HG03103 (cell line): ENCODE measurements at regions not wholly inside any gene's neighbourhood (a gene's known extent, or its start where the extent isn't known, plus 50 kb on each side); places are given as distances from the start of the nearest gene placed in this dataset.

ENCODE experiments used
- ATAC-seq: cut with Tn5 transposase; IDR thresholded peaks from one replicate; pipeline ENCODE4 v1.9.1; 2021; ENCODE audit warnings: low read depth; ENCODE audit not compliant: unreplicated experiment

GRCh38 chr2:2546046-2546445, 215.0 kb upstream of the MYT1L start:
- no peak for ATAC-seq

GRCh38 chr2:2542966-2543611, 212.0 kb upstream of the MYT1L start:
- no peak for ATAC-seq

DNA sequence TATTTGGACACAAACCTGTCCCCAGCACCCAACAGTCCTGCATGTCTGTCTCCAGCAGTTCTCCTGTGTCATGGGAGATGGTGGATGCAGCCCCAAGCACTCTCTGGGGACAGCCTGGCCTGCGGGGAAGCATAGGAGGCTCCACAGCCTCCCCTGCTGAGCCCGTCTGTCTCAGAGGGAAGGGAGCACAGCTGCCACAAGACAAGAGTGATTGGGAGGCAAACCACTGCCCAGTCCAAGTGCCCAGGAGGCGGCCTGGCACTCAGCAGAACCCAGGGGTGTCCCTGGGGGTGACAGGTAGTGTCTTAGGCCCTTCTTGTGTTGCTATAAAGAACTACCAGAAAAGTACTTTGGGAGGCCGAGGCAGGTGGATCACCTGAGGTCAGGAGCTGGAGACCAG, 211.2 kb upstream of the MYT1L start:
- no peak for ATAC-seq

DNA sequence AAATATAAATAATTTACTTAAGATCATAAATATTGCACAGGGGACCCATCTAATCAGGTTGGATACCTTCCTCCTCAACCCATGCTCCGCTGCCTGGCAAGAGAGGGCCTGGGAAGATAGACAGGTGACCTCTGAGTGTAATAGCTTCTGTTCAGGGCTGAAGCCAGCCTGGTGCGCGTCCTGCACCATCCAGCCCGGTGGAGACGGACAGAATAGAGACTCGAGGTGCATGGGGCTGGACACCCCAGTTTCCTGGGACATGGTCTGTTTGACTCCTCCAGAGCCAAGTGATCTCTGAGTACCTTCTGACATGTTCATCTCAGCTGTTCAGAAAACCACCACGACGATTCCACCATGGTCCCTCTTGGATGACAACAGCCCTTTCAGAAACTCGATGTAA, 209.3 kb upstream of the MYT1L start:
- ATAC-seq: no peak

- ATAC-seq: no peak
These were observed 205.5 kb upstream of the MYT1L start for GRCh38 chr2:2536416-2537056.

GRCh38 chr2:2530334-2530733, 199.3 kb upstream of the MYT1L start:
- no peak for ATAC-seq

- ATAC-seq: no peak
These were observed 197.8 kb upstream of the MYT1L start for GRCh38 chr2:2528846-2529245.

DNA sequence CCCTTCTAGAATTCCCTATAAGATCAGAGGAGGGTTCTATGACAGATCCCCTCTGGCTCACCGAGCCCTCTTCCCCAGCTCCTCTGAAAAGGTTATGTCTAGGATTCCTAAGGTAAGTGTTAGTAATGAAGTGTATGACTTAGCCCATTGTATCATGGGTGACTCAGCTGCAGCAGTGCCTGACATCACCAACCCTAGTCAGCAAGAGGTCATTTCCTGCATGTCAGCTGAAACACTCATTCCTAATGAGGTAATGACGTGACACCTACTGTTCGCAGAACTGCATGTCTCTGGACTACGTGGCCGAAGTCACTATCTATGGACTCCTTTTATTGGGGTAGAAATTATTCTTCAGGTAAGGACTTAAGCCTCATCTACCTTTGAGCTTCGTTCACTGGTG, 196.1 kb upstream of the MYT1L start:
- no peak for ATAC-seq

DNA sequence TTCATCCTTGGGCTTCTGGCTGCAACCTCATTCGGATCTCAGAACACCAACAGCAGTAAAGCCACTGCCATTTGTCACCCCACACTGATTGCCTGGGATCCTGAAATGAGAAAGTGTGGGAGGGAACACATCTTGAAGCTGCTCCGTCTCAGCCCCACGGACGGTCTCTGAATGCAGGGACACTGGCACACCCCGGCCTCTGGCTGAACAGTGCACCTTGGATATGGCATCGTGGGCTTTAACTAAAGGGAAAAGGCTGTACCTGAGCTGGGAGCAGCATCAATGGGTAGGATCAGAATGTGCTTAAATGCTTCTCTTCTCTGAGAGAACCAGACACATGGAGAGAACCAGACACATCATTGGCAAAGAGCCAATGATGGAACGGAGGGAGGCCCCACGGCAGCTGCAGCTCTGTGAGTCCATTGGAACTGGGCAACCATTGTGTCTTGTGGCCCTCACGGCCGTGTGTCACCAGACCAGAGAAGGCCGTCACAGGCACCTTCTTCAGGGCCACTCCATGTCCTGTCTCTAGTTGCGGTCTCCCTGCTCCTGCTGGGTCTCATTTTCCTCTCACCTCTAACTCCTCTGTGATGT, 193.4 kb upstream of the MYT1L start:
- no peak for ATAC-seq

GRCh38 chr2:2523461-2524347, 192.6 kb upstream of the MYT1L start:
- ATAC-seq: no peak

DNA sequence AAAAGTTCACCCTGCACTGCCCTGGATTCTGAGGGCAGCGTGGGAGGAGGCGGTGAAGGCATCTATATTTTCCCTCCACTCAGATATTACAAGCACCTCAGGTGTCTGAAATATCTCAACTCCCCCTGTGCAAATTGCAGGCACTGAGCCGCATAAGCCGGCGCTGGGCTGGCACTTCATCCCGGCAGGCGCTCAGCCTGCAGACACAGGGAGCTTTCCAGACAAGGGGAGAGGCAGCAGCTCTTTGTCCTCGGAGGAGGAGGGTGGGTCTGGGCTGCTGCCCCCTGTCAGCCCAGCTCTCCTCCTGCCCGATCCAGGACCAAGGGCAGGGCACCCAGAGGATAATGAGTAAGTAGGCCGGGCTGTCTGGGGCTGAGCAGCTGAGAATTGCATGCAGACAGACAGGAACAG, 189.3 kb upstream of the MYT1L start:
- ATAC-seq: no peak

GRCh38 chr2:2519381-2519780, 188.3 kb upstream of the MYT1L start:
- no peak for ATAC-seq

DNA sequence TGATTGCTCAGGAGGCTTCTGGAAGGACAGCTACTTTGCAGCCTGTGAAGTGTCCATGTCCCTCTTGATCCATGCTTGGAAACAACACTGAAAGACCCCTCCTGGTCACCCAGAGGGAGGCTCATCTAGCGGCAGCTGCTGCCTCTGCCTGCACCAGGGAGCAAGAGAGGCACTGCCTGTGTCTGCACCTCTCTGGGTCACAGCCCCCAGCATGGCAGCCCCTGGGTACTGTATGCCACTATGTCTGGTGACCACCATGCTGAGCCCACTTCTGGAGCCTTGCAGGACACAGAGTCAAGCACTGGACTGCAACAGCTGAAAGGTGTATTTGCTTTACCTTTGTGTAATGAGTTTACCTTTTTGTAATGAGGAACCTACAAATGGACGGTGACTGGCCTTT, 186.3 kb upstream of the MYT1L start:
- ATAC-seq: no peak

- ATAC-seq: no peak
These were observed 185.3 kb upstream of the MYT1L start for GRCh38 chr2:2516386-2516785.

- ATAC-seq: no peak
These were observed 181.9 kb upstream of the MYT1L start for GRCh38 chr2:2512931-2513330.

DNA sequence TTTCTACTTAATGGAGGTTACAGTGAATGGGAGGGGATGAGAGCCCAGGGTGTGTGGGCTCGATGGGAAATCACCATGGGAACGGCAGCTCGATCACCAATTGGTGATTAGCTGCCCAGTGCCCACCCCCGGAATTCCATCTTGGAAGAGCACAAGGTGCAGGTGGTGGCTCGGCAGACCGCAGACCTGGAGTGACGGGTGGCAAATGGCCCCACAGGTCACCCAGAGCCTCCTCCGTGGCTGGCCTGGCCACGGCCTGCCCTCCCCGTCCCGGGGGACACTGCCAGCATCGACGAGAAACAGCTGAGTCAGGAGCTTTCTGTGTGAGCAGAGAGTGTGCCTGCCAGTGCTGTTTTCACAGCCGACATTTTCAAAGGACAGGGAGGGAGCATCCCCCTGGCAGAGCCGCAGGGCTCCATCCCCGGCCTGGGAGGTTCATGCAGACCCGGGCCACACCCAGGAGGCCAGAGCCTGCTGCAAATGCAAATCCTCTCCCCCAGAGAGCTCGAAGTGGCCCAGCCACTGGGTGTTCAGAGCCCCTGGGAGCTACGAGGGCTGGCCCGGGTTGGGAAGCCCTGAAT, 176.4 kb upstream of the MYT1L start:
- no peak for ATAC-seq

DNA sequence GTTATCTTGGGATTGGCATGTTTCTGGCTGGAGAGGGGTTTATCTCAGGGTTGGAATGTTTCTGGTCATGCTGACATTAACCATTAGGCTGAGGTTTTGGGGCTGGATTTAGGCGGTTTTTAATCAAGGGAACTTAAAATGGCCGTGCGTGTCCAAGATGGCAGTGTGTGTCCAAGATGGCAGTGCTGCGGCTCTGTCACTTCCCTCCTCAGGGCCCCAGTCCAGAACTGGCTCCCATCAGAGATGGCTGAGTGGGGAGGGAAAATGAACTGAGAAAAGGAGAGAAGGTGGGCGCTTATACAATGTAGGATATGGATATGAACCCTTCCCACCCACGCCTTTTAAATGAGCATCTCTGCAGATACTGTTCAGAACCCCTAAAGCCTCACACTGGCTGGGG, 175.5 kb upstream of the MYT1L start:
- no peak for ATAC-seq

DNA sequence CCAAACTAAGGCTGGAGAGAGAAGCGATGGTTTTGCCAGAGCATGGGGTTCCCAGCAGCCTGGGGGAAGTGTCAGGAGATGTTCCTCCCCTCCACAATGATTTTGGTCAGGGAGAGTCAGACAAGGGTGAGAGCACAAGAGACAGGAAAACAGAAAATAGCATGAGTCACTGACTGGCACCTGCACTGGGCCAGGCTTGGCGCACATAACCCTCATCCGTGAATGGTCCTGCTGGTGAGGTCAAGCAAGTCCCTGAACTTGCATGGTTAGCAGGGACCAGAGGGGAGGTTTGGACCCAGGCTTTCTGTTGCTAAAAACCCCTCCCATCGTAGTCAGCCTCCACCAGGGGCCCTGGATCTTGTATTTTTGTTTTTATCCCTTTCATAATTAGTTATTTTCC, 174.5 kb upstream of the MYT1L start:
- no peak for ATAC-seq

- ATAC-seq: no peak
These were observed 172.9 kb upstream of the MYT1L start for GRCh38 chr2:2503864-2504418.

GRCh38 chr2:2502201-2502549, 171.1 kb upstream of the MYT1L start:
- ATAC-seq: no peak
